K562 (cell line): ENCODE measurements at regions not wholly inside any gene's neighbourhood (a gene's known extent, or its start where the extent isn't known, plus 50 kb on each side); places are given as distances from the start of the nearest gene placed in this dataset.

Experiments
- HSF4 ChIP-seq: fragments of 250-450 bp; sonication (Bioruptor Pico); IDR thresholded peaks from 2 replicates; pipeline ENCODE4 v2.1.2; 2022; ENCODE audit warnings: mild to moderate bottlenecking, moderate library complexity, borderline replicate concordance
- MTF1 ChIP-seq: fragments of 250-450 bp; sonication (Bioruptor Pico); IDR thresholded peaks from 2 replicates; pipeline ENCODE4 v1.9.0; 2021; ENCODE audit warnings: moderate library complexity, mild to moderate bottlenecking, inconsistent platforms, borderline replicate concordance
- SMAD3 ChIP-seq: fragments of 450-650 bp; formaldehyde crosslinking; conservative IDR thresholded peaks from 2 replicates; pipeline ENCODE4 v1.4.0; 2020; ENCODE audit warnings: mild to moderate bottlenecking
- TF ChIP-seq, protein P1 (sequence below): IDR thresholded peaks from 2 replicates; pipeline ENCODE4 v1.6.1; 2014; ENCODE audit warnings: antibody characterized with exemption

DNA sequence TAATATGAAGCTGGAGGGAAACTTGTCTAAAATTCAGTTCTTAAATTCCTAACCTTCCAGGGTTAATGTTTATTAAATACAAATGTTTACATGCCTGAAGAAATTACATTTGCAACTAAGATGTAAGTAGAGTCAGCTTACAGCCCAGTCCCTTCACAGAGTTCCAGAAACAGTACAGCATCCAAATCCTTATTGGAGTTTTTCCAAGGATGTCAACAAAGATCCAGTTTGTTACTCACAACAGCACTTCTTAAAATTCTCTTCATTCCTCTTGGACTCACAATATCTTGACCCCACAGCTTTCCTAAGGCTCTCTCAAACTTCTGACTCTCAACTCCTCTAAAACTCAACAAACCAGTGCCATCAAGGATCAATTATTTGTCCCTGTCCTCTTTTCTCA lies 50.1 kb upstream of the RWDD3 start (continued):
- TF ChIP-seq, protein P1, sequence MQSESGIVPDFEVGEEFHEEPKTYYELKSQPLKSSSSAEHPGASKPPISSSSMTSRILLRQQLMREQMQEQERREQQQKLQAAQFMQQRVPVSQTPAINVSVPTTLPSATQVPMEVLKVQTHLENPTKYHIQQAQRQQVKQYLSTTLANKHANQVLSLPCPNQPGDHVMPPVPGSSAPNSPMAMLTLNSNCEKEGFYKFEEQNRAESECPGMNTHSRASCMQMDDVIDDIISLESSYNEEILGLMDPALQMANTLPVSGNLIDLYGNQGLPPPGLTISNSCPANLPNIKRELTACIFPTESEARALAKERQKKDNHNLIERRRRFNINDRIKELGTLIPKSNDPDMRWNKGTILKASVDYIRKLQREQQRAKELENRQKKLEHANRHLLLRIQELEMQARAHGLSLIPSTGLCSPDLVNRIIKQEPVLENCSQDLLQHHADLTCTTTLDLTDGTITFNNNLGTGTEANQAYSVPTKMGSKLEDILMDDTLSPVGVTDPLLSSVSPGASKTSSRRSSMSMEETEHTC, result no peak
- TF ChIP-seq SMAD3 (no peak), HSF4 (CRISPR knock-in tag) (no peak), MTF1 (no peak)
